ENCODE measurements at regions not wholly inside any gene's neighbourhood (a gene's known extent, or its start where the extent isn't known, plus 50 kb on each side); places are given as distances from the start of the nearest gene placed in this dataset.

DNA sequence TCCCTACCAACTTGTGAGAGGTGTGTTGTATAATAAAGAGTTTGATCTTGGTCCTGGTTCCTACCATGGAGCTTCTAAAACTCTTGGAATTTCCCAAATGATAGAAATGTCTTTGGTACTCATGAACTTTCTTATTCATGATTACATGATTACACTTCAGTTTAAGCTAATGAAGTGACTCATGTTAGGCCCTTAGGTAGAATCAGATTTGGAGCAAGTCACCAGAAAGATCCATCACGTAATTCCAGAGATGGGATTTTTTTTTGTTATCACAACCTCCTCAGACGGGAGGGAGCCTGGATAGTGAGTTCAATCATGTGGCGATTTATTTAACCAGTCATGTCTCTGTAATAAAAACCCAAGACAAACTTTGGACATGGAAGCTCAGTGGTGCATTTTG lies 1287.6 kb upstream of the ZEB2 start:
- no peak overlapping the region for H3K4me3 ChIP-seq (ENCODE audit: low read depth, low read length)
- no peak for DNase-seq (ENCODE audit: low read depth)
- TF ChIP-seq, protein P1, sequence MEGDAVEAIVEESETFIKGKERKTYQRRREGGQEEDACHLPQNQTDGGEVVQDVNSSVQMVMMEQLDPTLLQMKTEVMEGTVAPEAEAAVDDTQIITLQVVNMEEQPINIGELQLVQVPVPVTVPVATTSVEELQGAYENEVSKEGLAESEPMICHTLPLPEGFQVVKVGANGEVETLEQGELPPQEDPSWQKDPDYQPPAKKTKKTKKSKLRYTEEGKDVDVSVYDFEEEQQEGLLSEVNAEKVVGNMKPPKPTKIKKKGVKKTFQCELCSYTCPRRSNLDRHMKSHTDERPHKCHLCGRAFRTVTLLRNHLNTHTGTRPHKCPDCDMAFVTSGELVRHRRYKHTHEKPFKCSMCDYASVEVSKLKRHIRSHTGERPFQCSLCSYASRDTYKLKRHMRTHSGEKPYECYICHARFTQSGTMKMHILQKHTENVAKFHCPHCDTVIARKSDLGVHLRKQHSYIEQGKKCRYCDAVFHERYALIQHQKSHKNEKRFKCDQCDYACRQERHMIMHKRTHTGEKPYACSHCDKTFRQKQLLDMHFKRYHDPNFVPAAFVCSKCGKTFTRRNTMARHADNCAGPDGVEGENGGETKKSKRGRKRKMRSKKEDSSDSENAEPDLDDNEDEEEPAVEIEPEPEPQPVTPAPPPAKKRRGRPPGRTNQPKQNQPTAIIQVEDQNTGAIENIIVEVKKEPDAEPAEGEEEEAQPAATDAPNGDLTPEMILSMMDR (IDR thresholded peaks at IDR 0.05; ENCODE audit: control insufficient read depth, extremely low read depth, insufficient read depth), result no peak

DNA sequence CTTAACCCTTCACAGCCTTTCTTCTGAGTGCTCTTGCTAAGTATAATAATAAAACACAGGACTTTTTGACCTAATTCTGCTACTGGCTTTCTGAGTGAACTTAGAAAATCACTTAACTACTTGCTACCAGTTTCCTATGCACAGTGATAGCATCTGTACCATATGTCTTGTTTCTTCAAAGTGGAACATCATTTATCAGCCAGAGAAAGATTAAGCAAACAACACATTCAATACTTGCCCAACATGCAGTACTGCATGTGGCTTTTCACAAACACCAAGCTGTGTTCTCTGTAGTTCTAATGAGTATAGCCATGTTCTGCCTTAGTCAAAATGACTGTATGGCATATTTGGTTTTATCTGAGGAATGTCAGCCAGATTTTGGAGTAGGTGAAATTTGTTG lies 1286.6 kb upstream of the ZEB2 start:
- TF ChIP-seq, protein P1 (IDR thresholded peaks at IDR 0.05; ENCODE audit: control insufficient read depth, extremely low read depth, insufficient read depth), result no peak
- no peak for DNase-seq (ENCODE audit: low read depth)
- H3K4me3 ChIP-seq (ENCODE audit: low read depth, low read length), result no peak overlapping the region

DNA sequence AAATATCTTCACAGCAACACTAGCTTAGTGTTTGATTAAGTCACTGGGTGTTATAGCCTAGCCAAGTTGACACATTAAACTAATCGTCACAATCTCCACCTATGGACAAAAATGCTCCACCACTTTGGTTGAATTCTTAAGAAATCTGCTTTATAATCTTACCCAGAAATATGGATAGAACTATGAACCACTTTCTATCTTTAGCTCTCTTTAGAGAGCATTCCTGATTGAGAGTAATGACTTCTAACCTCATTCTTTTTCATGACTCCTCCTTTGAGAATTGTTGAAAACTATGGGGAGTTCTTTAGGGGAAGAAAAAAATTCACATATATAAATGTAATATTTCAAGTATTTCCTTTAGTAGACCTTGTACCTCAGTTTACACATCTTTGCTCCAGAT lies 1282.2 kb upstream of the ZEB2 start:
- no peak for DNase-seq (ENCODE audit: low read depth)
- no peak overlapping the region for H3K4me3 ChIP-seq (ENCODE audit: low read depth, low read length)
- TF ChIP-seq, protein P1 (IDR thresholded peaks at IDR 0.05; ENCODE audit: control insufficient read depth, extremely low read depth, insufficient read depth), result no peak

DNA sequence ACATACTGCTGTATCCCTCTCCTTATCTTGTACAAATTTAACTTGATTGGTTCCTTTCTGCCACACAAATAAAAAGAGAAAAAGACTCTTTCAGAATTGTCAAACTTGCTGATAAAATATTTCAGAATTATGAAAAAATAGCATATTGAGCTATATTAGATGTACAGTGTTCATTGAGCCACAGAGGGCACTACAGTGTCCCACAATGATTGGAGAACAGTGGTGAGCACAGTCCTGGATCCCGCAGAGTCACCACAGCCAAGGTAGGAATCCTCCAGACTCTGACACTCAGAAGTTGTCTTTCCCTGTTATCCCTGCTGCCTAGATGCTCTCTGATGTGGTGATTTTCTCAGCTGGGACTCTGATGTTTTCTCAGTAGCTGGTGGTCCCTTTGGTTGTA lies 1281.3 kb upstream of the ZEB2 start:
- H3K4me3 ChIP-seq (ENCODE audit: low read depth, low read length), result no peak overlapping the region
- no peak for DNase-seq (ENCODE audit: low read depth)
- TF ChIP-seq, protein P1 (IDR thresholded peaks at IDR 0.05; ENCODE audit: control insufficient read depth, extremely low read depth, insufficient read depth), result no peak

DNA sequence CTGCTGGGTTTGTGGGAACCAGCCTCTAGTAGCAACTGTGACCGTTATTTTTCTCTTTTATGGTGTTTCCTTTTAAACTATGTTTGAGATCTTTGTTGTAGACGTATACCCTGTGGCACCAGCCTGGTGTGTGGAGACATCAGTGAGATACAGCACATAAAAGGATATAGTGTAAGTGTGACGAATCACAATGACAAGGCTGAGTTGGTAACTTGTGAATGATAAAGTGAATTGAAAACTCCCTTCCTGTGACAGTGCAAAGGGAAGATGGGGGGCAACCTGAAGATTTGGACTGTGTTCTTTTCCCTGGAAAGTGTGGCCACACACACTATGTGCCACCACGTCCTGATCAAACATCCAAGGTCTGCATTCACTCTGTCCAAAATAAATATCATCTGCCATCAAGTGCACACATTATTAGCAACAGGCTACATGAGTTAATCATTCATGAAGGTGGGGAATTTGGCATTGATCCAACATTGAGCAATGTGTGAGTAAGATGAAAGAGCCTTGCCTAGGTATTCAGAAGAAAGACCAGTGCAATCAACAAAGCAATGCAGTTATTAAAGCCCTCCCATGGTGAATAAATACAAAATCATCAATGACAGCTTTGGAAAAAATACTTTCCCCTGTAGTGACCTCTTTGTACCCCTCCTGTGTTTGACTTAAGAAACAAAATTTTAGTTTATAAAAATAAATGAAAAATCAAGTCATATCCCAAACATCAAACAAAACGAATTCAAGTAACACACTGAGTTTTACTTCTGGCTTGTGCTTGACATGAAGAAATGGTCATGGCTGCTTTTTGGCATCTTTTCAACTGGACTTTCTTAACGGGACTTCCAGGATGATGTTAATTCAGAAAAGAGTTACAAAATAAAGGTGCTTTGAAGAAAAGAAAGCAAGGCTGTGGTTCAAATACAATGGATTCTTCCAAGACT lies 1280.5 kb upstream of the ZEB2 start:
- no peak overlapping the region for H3K4me3 ChIP-seq (ENCODE audit: low read depth, low read length)
- TF ChIP-seq, protein P1 (IDR thresholded peaks at IDR 0.05; ENCODE audit: control insufficient read depth, extremely low read depth, insufficient read depth), result no peak
- DNase-seq (ENCODE audit: low read depth), result no peak

DNA sequence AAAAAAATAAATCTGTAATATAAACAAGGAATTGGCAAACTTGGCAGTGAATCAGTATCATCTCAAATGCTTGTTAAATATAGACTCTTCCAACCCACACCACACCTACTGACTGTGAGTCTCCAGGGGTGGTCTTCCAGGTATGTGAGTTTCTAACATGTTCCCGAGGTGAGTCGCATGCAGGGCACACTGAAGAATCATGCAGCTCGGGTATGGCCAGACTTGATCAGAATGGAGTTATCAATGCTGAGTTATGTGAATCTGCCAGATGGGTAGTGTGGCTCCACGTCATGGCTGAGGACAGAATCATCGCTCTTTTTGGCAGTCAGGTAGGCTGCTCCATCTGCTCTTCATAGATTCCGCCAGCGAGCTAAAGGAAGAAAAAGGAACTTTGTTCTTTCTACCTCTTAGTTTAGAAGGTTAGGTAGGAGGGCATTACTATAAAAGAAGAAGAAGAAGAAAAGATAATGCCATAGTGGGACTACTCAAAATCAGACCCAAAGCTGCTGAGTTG lies 1279.7 kb upstream of the ZEB2 start:
- no peak for DNase-seq (ENCODE audit: low read depth)
- no peak overlapping the region for H3K4me3 ChIP-seq (ENCODE audit: low read depth, low read length)
- TF ChIP-seq, protein P1 (IDR thresholded peaks at IDR 0.05; ENCODE audit: control insufficient read depth, extremely low read depth, insufficient read depth), result no peak
